Upper lobe of right lung (tissue), 1 donor: ENCODE measurements at regions not wholly inside any gene's neighbourhood (a gene's known extent, or its start where the extent isn't known, plus 50 kb on each side); places are given as distances from the start of the nearest gene placed in this dataset.

Experiments used
- ATAC-seq: fragments of 200-7000 bp; cut with Tn5 transposase; one replicate; pipeline ENCODE4 v1.9.1; 2020; ENCODE audit warnings: mild to moderate bottlenecking, moderate library complexity
- DNase-seq: peaks from one replicate; pipeline ENCODE4 v3.0.0-alpha.2; 2020
- H3K27ac ChIP-seq: fragments of 200-600 bp; one replicate; pipeline ENCODE4 v1.8.0; 2022
- H3K27me3 ChIP-seq: fragments of 200-600 bp; one replicate; pipeline ENCODE4 v1.8.0; 2022; ENCODE audit warnings: mild to moderate bottlenecking
- H3K36me3 ChIP-seq: fragments of 200-600 bp; one replicate; pipeline ENCODE4 v1.8.0; 2022
- H3K4me1 ChIP-seq: fragments of 200-600 bp; one replicate; pipeline ENCODE4 v1.8.0; 2022
- H3K4me3 ChIP-seq: fragments of 200-600 bp; one replicate; pipeline ENCODE4 v1.8.0; 2022; ENCODE audit warnings: mild to moderate bottlenecking
- H3K9me3 ChIP-seq: fragments of 200-600 bp; one replicate; pipeline ENCODE4 v1.8.0; 2022
- CTCF ChIP-seq: fragments of 200-600 bp; IDR thresholded peaks from one replicate; pipeline ENCODE4 v1.8.0; 2022; ENCODE audit warnings: antibody characterized with exemption
- intact Hi-C: fragments of 100-400 bp; cut with DNase I; formaldehyde crosslinking; loops from one replicate; pipeline ENCODE4 v1.11.0; 2022
- donor health status: DM: no; HTN: yes; CAD: no; lungs with severe emphysema.

- TF ChIP-seq CTCF, result no peak
- no peaks in the 10 kb centered on the region for H3K9me3 ChIP-seq
- H3K4me3 ChIP-seq, result no peak overlapping the region
- intact Hi-C loops, result no loop called here
- ATAC-seq (peak; percentile 80), DNase-seq (no peak)
- H3K27ac ChIP-seq, result no peak overlapping the region
- no peaks in the 10 kb centered on the region for H3K36me3 ChIP-seq
- H3K4me1 ChIP-seq, result no peaks in the 10 kb centered on the region
- no peaks in the 10 kb centered on the region for H3K27me3 ChIP-seq
Measured at GRCh38 chr6:138577151-138577915, 78.0 kb upstream of the NHSL1 start.

DNA sequence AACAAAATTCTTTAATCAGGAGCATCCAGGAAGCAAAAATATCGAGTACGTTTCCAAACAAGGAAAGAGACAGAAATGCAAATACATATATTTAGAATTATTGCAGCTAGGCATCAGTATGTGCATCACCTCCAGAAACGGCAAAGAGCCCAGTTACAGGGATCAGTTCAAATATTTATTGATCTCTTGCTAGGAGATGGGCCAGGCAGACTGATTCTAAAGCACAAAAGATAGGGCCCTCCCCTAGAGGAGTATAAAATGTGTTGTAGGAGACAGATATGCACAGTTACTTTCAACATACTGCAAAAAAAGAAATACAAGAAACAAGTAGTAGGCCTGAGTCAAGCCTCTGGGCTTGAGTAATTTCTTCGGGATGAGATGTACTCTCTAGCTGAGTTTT, 80.7 kb upstream of the NHSL1 start:
- Histone ChIP-seq H3K36me3 (no peaks in the 10 kb centered on the region), H3K9me3 (no peaks in the 10 kb centered on the region), H3K27ac (no peak overlapping the region), H3K27me3 (no peaks in the 10 kb centered on the region), H3K4me1 (peaks cover 3% of the 10 kb centered on the region), H3K4me3 (no peak overlapping the region)
- DNase-seq (no peak), ATAC-seq (no peak)
- intact Hi-C loops, result no loop called here
- no peak for TF ChIP-seq CTCF

DNA sequence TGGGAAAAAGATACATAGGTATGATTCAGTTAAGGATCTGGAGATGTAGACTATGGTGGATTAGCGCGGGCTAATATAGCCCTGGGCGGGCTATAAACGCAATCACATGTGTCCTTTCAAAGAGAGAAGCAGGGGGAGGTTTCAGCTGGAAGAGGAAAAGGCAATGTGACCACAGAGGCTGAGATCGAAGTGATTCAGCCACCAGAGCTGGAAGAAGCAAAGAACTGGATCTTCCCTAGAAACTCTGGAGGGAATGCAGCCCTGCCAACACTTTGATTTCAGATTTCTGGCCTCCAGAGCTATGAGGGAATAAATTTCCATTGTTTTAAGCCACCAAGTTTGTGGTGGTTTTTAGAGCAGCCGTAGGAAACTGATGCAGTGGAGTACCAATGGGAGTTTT, 81.5 kb upstream of the NHSL1 start:
- DNase-seq (no peak), ATAC-seq (no peak)
- Histone ChIP-seq H3K27me3 (no peaks in the 10 kb centered on the region), H3K36me3 (no peaks in the 10 kb centered on the region), H3K9me3 (no peaks in the 10 kb centered on the region), H3K4me3 (no peak overlapping the region), H3K27ac (no peak overlapping the region), H3K4me1 (peaks cover 3% of the 10 kb centered on the region)
- intact Hi-C loops, result no loop called here
- no peak for TF ChIP-seq CTCF

DNA sequence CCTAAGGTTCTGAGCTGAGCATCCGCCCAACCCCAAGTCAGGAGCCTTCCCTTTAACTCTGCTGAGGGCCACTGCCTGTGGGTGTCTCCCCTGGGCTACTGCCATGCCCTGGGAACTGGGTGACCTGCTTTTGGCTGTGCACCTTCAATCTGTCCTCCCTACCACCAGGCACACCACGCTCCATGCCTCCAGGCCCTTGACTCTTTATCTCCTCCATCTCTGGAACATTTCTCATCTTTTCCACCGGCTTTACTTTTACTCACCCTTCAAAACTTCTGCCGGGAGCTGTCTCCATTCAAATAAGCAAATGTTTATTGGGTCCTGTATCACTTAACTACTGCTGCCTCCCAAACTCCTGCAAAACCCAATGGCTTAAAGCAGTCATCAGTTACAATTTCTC, 83.3 kb upstream of the NHSL1 start:
- Histone ChIP-seq H3K27ac (no peak overlapping the region), H3K4me3 (no peak overlapping the region), H3K27me3 (no peaks in the 10 kb centered on the region), H3K36me3 (no peaks in the 10 kb centered on the region), H3K4me1 (peaks cover 3% of the 10 kb centered on the region), H3K9me3 (no peaks in the 10 kb centered on the region)
- intact Hi-C loops, result no loop called here
- DNase-seq (no peak), ATAC-seq (no peak)
- TF ChIP-seq CTCF, result no peak

DNA sequence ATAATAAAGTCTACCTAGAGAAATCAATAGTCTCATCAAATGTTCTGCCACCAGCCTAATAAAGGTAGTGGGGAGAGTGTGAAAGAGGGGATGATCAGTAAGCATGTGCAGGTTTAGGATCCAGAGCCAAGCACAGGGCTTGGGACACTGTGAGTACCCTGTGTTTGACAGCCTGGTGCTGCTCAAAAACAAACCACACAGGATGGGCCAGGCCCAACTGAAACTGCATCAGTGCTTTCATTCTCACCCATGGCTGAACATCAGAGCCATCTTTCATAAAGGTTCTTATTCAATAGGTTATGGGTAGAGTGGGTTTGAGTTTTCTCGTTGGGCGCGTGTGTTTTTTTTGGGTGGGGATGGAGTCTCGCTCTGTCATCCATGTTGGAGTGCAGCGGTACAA, 87.3 kb upstream of the NHSL1 start:
- H3K4me3 ChIP-seq, result no peak overlapping the region
- peaks cover 14% of the 10 kb centered on the region for H3K4me1 ChIP-seq
- H3K27ac ChIP-seq, result no peak overlapping the region
- no peak for TF ChIP-seq CTCF
- no peak for ATAC-seq
- no peaks in the 10 kb centered on the region for H3K9me3 ChIP-seq
- DNase-seq, result no peak
- intact Hi-C loops, result no loop called here
- no peaks in the 10 kb centered on the region for H3K27me3 ChIP-seq
- no peaks in the 10 kb centered on the region for H3K36me3 ChIP-seq
